Ishikawa (cell line): ENCODE measurements at regions not wholly inside any gene's neighbourhood (a gene's known extent, or its start where the extent isn't known, plus 50 kb on each side); places are given as distances from the start of the nearest gene placed in this dataset.

ENCODE experiments used
- CEBPB ChIP-seq: IDR thresholded peaks from 2 replicates; pipeline ENCODE4 v1.6.1; 2012
- CREB1 ChIP-seq: IDR thresholded peaks from 2 replicates; pipeline ENCODE4 v1.6.1; 2012; ENCODE audit warnings: low read depth
- EGR1 ChIP-seq: IDR thresholded peaks from 2 replicates; pipeline ENCODE4 v1.6.1; 2012
- EP300 ChIP-seq: IDR thresholded peaks from 2 replicates; pipeline ENCODE4 v1.6.1; 2012; ENCODE audit warnings: borderline replicate concordance
- FOXM1 ChIP-seq: IDR thresholded peaks from 2 replicates; pipeline ENCODE4 v1.6.1; 2012; ENCODE audit warnings: low read depth, borderline replicate concordance
- MAX ChIP-seq: IDR thresholded peaks from 2 replicates; pipeline ENCODE4 v1.6.1; 2012
- NFIC ChIP-seq: IDR thresholded peaks from 2 replicates; pipeline ENCODE4 v1.6.1; 2012
- RAD21 ChIP-seq: IDR thresholded peaks from 2 replicates; pipeline ENCODE4 v1.6.1; 2012; ENCODE audit warnings: low read depth
- REST ChIP-seq: IDR thresholded peaks from 2 replicates; pipeline ENCODE4 v1.6.1; 2012; ENCODE audit warnings: low read depth, mild to moderate bottlenecking
- TAF1 ChIP-seq: IDR thresholded peaks from 2 replicates; pipeline ENCODE4 v1.6.1; 2012; ENCODE audit warnings: low read depth, mild to moderate bottlenecking
- TCF12 ChIP-seq: IDR thresholded peaks from 2 replicates; pipeline ENCODE4 v1.6.1; 2012; ENCODE audit warnings: low read depth
- TEAD4 ChIP-seq: IDR thresholded peaks from 2 replicates; pipeline ENCODE4 v1.6.1; 2012
- USF1 ChIP-seq: IDR thresholded peaks from 2 replicates; pipeline ENCODE4 v1.6.1; 2012
- YY1 ChIP-seq: IDR thresholded peaks from 2 replicates; pipeline ENCODE4 v1.6.1; 2012; ENCODE audit warnings: low read depth
- ZBTB7A ChIP-seq: IDR thresholded peaks from 2 replicates; pipeline ENCODE4 v1.6.1; 2012; ENCODE audit warnings: low read depth

- no peak for TF ChIP-seq FOXM1
- TF ChIP-seq TAF1, result no peak
- TF ChIP-seq TEAD4, result no peak
- no peak for TF ChIP-seq CREB1
- no peak for TF ChIP-seq ZBTB7A
- no peak for TF ChIP-seq RAD21
- TF ChIP-seq EP300, result no peak
- no peak for TF ChIP-seq NFIC
- no peak for TF ChIP-seq YY1
- no peak for TF ChIP-seq MAX
- no peak for TF ChIP-seq USF1
- TF ChIP-seq EGR1, result no peak
These were observed 559.1 kb upstream of the TRPC7 start for GRCh38 chr5:136924490-136924889.

GRCh38 chr5:136910625-136911024 is 545.3 kb upstream of the TRPC7 start:
- TF ChIP-seq TAF1 (no peak), REST (no peak), TEAD4 (no peak), CREB1 (no peak), TCF12 (no peak)

- no peak for TF ChIP-seq MAX
- no peak for TF ChIP-seq YY1
- no peak for TF ChIP-seq FOXM1
- no peak for TF ChIP-seq ZBTB7A
- no peak for TF ChIP-seq CEBPB
- no peak for TF ChIP-seq EGR1
- TF ChIP-seq NFIC, result no peak
- no peak for TF ChIP-seq REST
- TF ChIP-seq USF1, result no peak
- TF ChIP-seq CREB1, result no peak
- no peak for TF ChIP-seq TCF12
- no peak for TF ChIP-seq TAF1
- TF ChIP-seq EP300, result no peak
- TF ChIP-seq TEAD4, result no peak
- TF ChIP-seq RAD21, result no peak
These were observed 544.6 kb upstream of the TRPC7 start for GRCh38 chr5:136909906-136910305.

GRCh38 chr5:136907371-136907770 is 542.0 kb upstream of the TRPC7 start:
- TF ChIP-seq TAF1 (no peak), TCF12 (no peak), MAX (no peak), TEAD4 (no peak), ZBTB7A (no peak), EP300 (no peak), FOXM1 (no peak), CEBPB (no peak), RAD21 (no peak), NFIC (no peak), CREB1 (no peak), YY1 (no peak), EGR1 (no peak), REST (no peak), USF1 (no peak)
